Neuronal stem cell (in vitro differentiated cells): ENCODE measurements at regions not wholly inside any gene's neighbourhood (a gene's known extent, or its start where the extent isn't known, plus 50 kb on each side); places are given as distances from the start of the nearest gene placed in this dataset.

ENCODE experiments used
- DNase-seq: peaks from one replicate; pipeline ENCODE4 v3.0.0-alpha.2; 2013; ENCODE audit warnings: low spot score
- H2AFZ ChIP-seq: one replicate; pipeline ENCODE4 v1.6.1; 2013; ENCODE audit warnings: mild to moderate bottlenecking, low read length, inconsistent platforms
- H2AK5ac ChIP-seq: 2 replicates; pipeline ENCODE4 v1.6.1; 2013; ENCODE audit warnings: low read depth, mild to moderate bottlenecking, inconsistent platforms, low read length, moderate library complexity, mixed read lengths
- H2BK120ac ChIP-seq: 2 replicates; pipeline ENCODE4 v1.6.1; 2013; ENCODE audit warnings: low read depth, mild to moderate bottlenecking, inconsistent platforms, low read length, moderate library complexity, mixed read lengths
- H2BK12ac ChIP-seq: one replicate; pipeline ENCODE4 v1.6.1; 2013; ENCODE audit warnings: low read length, inconsistent platforms
- H2BK15ac ChIP-seq: 2 replicates; pipeline ENCODE4 v1.6.1; 2013; ENCODE audit warnings: mild to moderate bottlenecking, low read length, inconsistent platforms, mixed read lengths
- H2BK5ac ChIP-seq: one replicate; pipeline ENCODE4 v1.6.1; 2013; ENCODE audit warnings: inconsistent platforms, mild to moderate bottlenecking, low read length, moderate library complexity
- H3K14ac ChIP-seq: one replicate; pipeline ENCODE4 v1.6.1; 2013; ENCODE audit warnings: low read length, inconsistent platforms
- H3K18ac ChIP-seq: 2 replicates; pipeline ENCODE4 v1.6.1; 2013; ENCODE audit warnings: low read length, inconsistent platforms
- H3K23ac ChIP-seq: 2 replicates; pipeline ENCODE4 v1.6.1; 2013; ENCODE audit warnings: low read depth, mild to moderate bottlenecking, mixed read lengths, low read length, inconsistent platforms; ENCODE audit not compliant: poor library complexity
- H3K27ac ChIP-seq: replicated peaks from 3 replicates; pipeline ENCODE4 v1.5.1; 2013; ENCODE audit warnings: low read length, inconsistent platforms
- H3K27me3 ChIP-seq, 3 experiments: 2 replicates each; pipeline ENCODE4 v1.6.1; 2013; ENCODE audit warnings: low read length in 3 of 3, mild to moderate bottlenecking in 2 of 3, inconsistent platforms in 1 of 3, low read depth in 1 of 3, mixed read lengths in 1 of 3, moderate library complexity in 1 of 3; ENCODE audit not compliant: control insufficient read depth in 3 of 3, insufficient read depth in 3 of 3
- H3K36me3 ChIP-seq, 2 donors: replicated peaks in 1 of 2; 2 replicates each; pipeline ENCODE4 v1.6.1; 2013; ENCODE audit warnings: low read length in 2 of 2; ENCODE audit not compliant: control insufficient read depth in 2 of 2, insufficient read depth in 2 of 2
- H3K4ac ChIP-seq: 2 replicates; pipeline ENCODE4 v1.6.1; 2013; ENCODE audit warnings: inconsistent platforms, mild to moderate bottlenecking, low read length, moderate library complexity
- H3K4me1 ChIP-seq, 2 donors: 1 replicate in 1 of 2; 2 replicates in 1 of 2; pipeline ENCODE4 v1.6.1; 2013; ENCODE audit warnings: low read length in 2 of 2, low read depth in 1 of 2; ENCODE audit not compliant: control insufficient read depth in 2 of 2, insufficient read depth in 1 of 2
- H3K4me2 ChIP-seq: one replicate; pipeline ENCODE4 v1.6.1; 2013; ENCODE audit warnings: mild to moderate bottlenecking, low read length, inconsistent platforms; ENCODE audit not compliant: insufficient read depth, poor library complexity, severe bottlenecking
- H3K4me3 ChIP-seq, 2 donors: 2 replicates each; pipeline ENCODE4 v1.5.1; 2013; ENCODE audit warnings: low read length in 2 of 2, mild to moderate bottlenecking in 2 of 2, inconsistent platforms in 1 of 2, moderate library complexity in 1 of 2
- H3K79me1 ChIP-seq: one replicate; pipeline ENCODE4 v1.6.1; 2013; ENCODE audit warnings: low read depth, mild to moderate bottlenecking, inconsistent platforms, low read length, moderate library complexity
- H3K9ac ChIP-seq: one replicate; pipeline ENCODE4 v1.6.1; 2013; ENCODE audit warnings: mild to moderate bottlenecking, low read depth, low read length, inconsistent platforms; ENCODE audit not compliant: poor library complexity
- H3K9me3 ChIP-seq, 2 donors: replicated peaks in 1 of 2; 2 replicates each; pipeline versions ENCODE3 to v1.6.1; 2013; ENCODE audit warnings: low read length in 2 of 2, mild to moderate bottlenecking in 2 of 2, inconsistent platforms in 1 of 2, low read depth in 1 of 2, mixed read lengths in 1 of 2, moderate library complexity in 1 of 2; ENCODE audit not compliant: control insufficient read depth in 2 of 2, insufficient read depth in 1 of 2
- H4K8ac ChIP-seq: one replicate; pipeline ENCODE4 v1.6.1; 2013; ENCODE audit warnings: low read depth, mild to moderate bottlenecking, inconsistent platforms, low read length, moderate library complexity
- H4K91ac ChIP-seq: one replicate; pipeline ENCODE4 v1.6.1; 2013; ENCODE audit warnings: low read length, low read depth, mild to moderate bottlenecking, inconsistent platforms; ENCODE audit not compliant: poor library complexity
- WGBS, 2 donors: extraction: QIAGEN DNeasy Blood & Tissue Kit; methylation state at CpG; one replicate each; pipeline ENCODE4 v1.1.7; 2013; ENCODE audit warnings: missing lambda C conversion rate in 2 of 2, mixed read lengths in 1 of 2; ENCODE audit not compliant: insufficient read length in 2 of 2, insufficient replicate concordance in 1 of 2; ENCODE audit errors: extremely low coverage in 2 of 2; 5-methylcytosine and 5-hydroxymethylcytosine counted together

DNA sequence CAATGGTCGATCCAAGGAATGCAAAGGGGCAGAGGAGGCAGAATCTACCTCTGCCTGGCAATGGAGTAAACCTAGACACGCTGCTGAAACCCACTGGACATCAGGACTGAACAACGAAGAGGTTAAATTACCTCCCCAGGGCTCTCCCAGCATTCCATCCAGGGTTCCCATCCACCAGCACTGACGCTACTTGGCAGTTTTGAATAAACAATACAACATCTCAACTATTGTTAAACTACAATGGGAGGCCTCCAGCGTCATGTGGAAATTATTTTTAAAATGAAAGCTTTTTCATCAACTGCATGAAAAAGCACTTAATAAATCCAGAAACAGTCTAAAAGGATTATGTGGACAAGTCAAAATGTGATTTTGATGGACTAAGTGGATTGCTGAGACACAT, 96.8 kb upstream of the NHSL1 start:
- H3K4ac ChIP-seq: no peak overlapping the region
- no peak overlapping the region for H3K18ac ChIP-seq
- no peak overlapping the region for H2BK12ac ChIP-seq
- H3K14ac ChIP-seq: no peak overlapping the region
- no peak overlapping the region for H2BK5ac ChIP-seq
- no peak overlapping the region for H2BK15ac ChIP-seq
- H3K79me1 ChIP-seq: no peaks in the 10 kb centered on the region
- H3K4me2 ChIP-seq: no peak overlapping the region
- no peak overlapping the region for H4K91ac ChIP-seq
- DNase-seq: no peak
- no peak overlapping the region for H2AK5ac ChIP-seq
- no peaks in the 10 kb centered on the region for H3K27me3 ChIP-seq
- no peak overlapping the region for H2BK120ac ChIP-seq
- H3K9me3 ChIP-seq: no peaks in the 10 kb centered on the region
- H2AFZ ChIP-seq: no peak overlapping the region
- no peak overlapping the region for H4K8ac ChIP-seq
- no peak overlapping the region for H3K9ac ChIP-seq
- no peak overlapping the region for H3K27ac ChIP-seq
- no peaks in the 10 kb centered on the region for H3K36me3 ChIP-seq
- no peak overlapping the region for H3K4me3 ChIP-seq
- no peak overlapping the region for H3K23ac ChIP-seq
- peaks cover 3 to 23% of the 10 kb centered on the region in 2 donors for H3K4me1 ChIP-seq
- no CpG with 5 or more reads among the region's 5 CpGs for whole genome bisulfite sequencing, 2 donors

DNA sequence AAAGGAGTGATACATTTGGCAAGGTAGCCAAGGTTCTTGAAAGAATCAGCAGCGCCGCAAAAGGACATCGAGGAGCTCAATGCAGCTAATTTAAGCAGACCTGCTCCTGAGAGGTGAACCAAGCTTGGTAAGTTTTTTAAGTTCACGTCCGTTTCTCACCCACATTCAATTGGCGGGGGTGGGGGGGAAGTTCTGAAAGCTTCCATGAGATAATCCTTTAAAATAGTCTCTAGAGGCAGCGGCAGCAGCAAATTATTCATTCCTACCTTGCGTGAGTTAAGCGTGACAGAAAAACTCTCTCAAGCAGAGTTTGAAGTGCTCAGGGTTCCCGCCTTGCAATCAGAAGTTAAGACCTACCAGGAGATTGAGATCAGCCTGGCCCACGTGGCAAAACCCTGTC, 97.3 kb upstream of the NHSL1 start:
- H3K27me3 ChIP-seq: no peaks in the 10 kb centered on the region
- no peaks in the 10 kb centered on the region for H3K36me3 ChIP-seq
- H3K14ac ChIP-seq: no peak overlapping the region
- H3K9ac ChIP-seq: no peak overlapping the region
- no peak overlapping the region for H2BK120ac ChIP-seq
- no peak overlapping the region for H4K91ac ChIP-seq
- no peak overlapping the region for H3K4me3 ChIP-seq
- H2BK12ac ChIP-seq: no peak overlapping the region
- no peak overlapping the region for H3K4me2 ChIP-seq
- no peak overlapping the region for H2AFZ ChIP-seq
- no peak overlapping the region for H3K4ac ChIP-seq
- WGBS, 2 donors: no CpG with 5 or more reads among the region's 11 CpGs
- H4K8ac ChIP-seq: no peak overlapping the region
- no peak overlapping the region for H2BK5ac ChIP-seq
- H3K9me3 ChIP-seq: no peaks in the 10 kb centered on the region
- H3K4me1 ChIP-seq: peaks cover 3 to 23% of the 10 kb centered on the region in 2 donors
- H3K27ac ChIP-seq: no peak overlapping the region
- no peak overlapping the region for H3K23ac ChIP-seq
- no peak overlapping the region for H3K18ac ChIP-seq
- H2BK15ac ChIP-seq: no peak overlapping the region
- no peaks in the 10 kb centered on the region for H3K79me1 ChIP-seq
- H2AK5ac ChIP-seq: no peak overlapping the region
- no peak for DNase-seq

DNA sequence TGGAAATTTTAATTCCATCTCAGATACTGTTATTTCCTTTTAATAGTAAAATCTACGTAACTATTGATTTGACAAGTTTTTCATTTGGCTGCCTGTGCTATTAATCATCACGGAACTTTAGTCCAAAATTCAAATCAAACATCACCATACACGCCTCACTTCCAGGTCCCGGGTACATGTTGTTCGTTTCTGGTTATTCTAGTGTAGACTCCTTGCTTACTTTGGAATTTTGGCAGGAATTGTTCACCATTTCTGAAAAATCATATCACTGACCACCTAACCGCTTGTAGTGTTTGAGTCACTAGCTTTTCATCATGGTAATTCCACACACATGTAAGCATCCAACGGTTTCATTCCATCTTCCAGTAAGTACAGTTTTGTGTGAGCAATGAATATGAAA, 98.0 kb upstream of the NHSL1 start:
- Histone ChIP-seq H2BK15ac (no peak overlapping the region), H3K27ac (no peak overlapping the region), H2AFZ (no peak overlapping the region), H2AK5ac (no peak overlapping the region), H4K91ac (no peak overlapping the region), H2BK12ac (no peak overlapping the region), H3K18ac (no peak overlapping the region), H2BK120ac (no peak overlapping the region), H2BK5ac (no peak overlapping the region), H3K4me3 (no peak overlapping the region), H3K23ac (no peak overlapping the region), H3K4ac (no peak overlapping the region), H3K4me2 (no peak overlapping the region), H3K79me1 (no peaks in the 10 kb centered on the region), H3K4me1 (peaks cover 3 to 23% of the 10 kb centered on the region in 2 donors), H3K27me3 (no peaks in the 10 kb centered on the region), H4K8ac (no peak overlapping the region), H3K9me3 (no peaks in the 10 kb centered on the region), H3K9ac (no peak overlapping the region), H3K14ac (no peak overlapping the region), H3K36me3 (no peaks in the 10 kb centered on the region)
- no peak for DNase-seq
- WGBS, 2 donors: no CpG with 5 or more reads among the region's 7 CpGs

DNA sequence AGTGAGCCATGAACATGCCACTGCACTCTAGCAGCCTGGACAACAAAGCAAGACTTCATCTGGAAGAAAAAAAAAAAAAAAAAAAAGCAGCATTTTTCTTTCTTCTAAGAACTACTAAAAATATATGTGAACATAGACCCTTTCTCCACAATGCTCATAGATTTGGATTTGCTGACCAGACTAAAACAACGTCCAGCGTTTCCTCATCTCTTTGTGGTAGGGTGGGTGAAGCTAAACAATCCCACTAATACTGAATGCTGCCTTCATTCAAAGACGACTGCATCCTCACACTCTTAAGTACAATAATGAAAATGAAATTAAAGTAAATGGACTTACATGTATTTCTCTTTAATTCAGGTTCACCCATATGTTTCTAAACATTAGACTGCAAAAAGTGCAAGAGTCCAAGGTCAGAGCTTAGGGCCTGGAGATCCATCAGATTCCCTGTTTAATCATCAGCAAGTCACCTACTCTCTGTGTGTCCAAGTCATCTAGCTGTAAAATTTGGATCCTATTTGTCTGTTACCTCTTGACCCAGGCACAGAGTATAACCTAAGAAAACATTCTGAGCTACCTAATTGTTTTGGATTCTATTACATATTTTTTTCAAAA, 99.4 kb upstream of the NHSL1 start:
- no peak for DNase-seq
- no peak overlapping the region for H3K18ac ChIP-seq
- no peak overlapping the region for H3K4me3 ChIP-seq
- no peak overlapping the region for H2BK5ac ChIP-seq
- H3K9me3 ChIP-seq: no peaks in the 10 kb centered on the region
- H3K23ac ChIP-seq: no peak overlapping the region
- H2BK120ac ChIP-seq: no peak overlapping the region
- no peak overlapping the region for H3K9ac ChIP-seq
- H4K91ac ChIP-seq: no peak overlapping the region
- H3K4me1 ChIP-seq: peaks cover 1 to 15% of the 10 kb centered on the region in 2 donors
- no peak overlapping the region for H2AK5ac ChIP-seq
- no peaks in the 10 kb centered on the region for H3K79me1 ChIP-seq
- H2AFZ ChIP-seq: no peak overlapping the region
- H3K4ac ChIP-seq: no peak overlapping the region
- H2BK12ac ChIP-seq: no peak overlapping the region
- H3K4me2 ChIP-seq: no peak overlapping the region
- no CpG with 5 or more reads among the region's 3 CpGs for WGBS, 2 donors
- H3K14ac ChIP-seq: no peak overlapping the region
- no peak overlapping the region for H4K8ac ChIP-seq
- H3K36me3 ChIP-seq: no peaks in the 10 kb centered on the region
- H3K27me3 ChIP-seq: no peaks in the 10 kb centered on the region
- H2BK15ac ChIP-seq: no peak overlapping the region
- H3K27ac ChIP-seq: no peak overlapping the region
